ENCODE measurements at regions not wholly inside any gene's neighbourhood (a gene's known extent, or its start where the extent isn't known, plus 50 kb on each side); places are given as distances from the start of the nearest gene placed in this dataset.

- no peak for DNase-seq (ENCODE audit: low read depth)
Observed at GRCh38 chr7:155972651-155973390, 160.6 kb upstream of the SHH start.

GRCh38 chr7:155972247-155972646, 160.0 kb upstream of the SHH start:
- no peak for DNase-seq (ENCODE audit: low read depth)

- no peak for DNase-seq (ENCODE audit: low read depth)
Observed at GRCh38 chr7:155971180-155971770, 159.0 kb upstream of the SHH start.

- no peak for DNase-seq (ENCODE audit: low read depth)
Observed at GRCh38 chr7:155969192-155969929, 157.1 kb upstream of the SHH start.

- no peak for DNase-seq (ENCODE audit: low read depth)
Observed at GRCh38 chr7:155965010-155965409, 152.7 kb upstream of the SHH start.

GRCh38 chr7:155964543-155964942, 152.3 kb upstream of the SHH start:
- no peak for DNase-seq (ENCODE audit: low read depth)

- no peak for DNase-seq (ENCODE audit: low read depth)
Observed at GRCh38 chr7:155963771-155964195, 151.5 kb upstream of the SHH start.

GRCh38 chr7:155963356-155963755, 151.1 kb upstream of the SHH start:
- no peak for DNase-seq (ENCODE audit: low read depth)

GRCh38 chr7:155962968-155963300, 150.7 kb upstream of the SHH start:
- no peak for DNase-seq (ENCODE audit: low read depth)

- no peak for DNase-seq (ENCODE audit: low read depth)
Observed at GRCh38 chr7:155962191-155962967, 150.1 kb upstream of the SHH start.

- DNase-seq (ENCODE audit: low read depth), result no peak
Observed at GRCh38 chr7:155961241-155962190, 149.3 kb upstream of the SHH start.

- DNase-seq (ENCODE audit: low read depth), result no peak
Observed at GRCh38 chr7:155959894-155960293, 147.6 kb upstream of the SHH start.

- no peak for DNase-seq (ENCODE audit: low read depth)
Observed at GRCh38 chr7:155956977-155957376, 144.7 kb upstream of the SHH start.

GRCh38 chr7:155955367-155955635, 143.0 kb upstream of the SHH start:
- DNase-seq (ENCODE audit: low read depth), result no peak

- DNase-seq (ENCODE audit: low read depth), result no peak
Observed at GRCh38 chr7:155954550-155955366, 142.5 kb upstream of the SHH start.

GRCh38 chr7:155953781-155954549, 141.7 kb upstream of the SHH start:
- DNase-seq (ENCODE audit: low read depth), result no peak

- no peak for DNase-seq (ENCODE audit: low read depth)
Observed at GRCh38 chr7:155953501-155953778, 141.2 kb upstream of the SHH start.

- DNase-seq (ENCODE audit: low read depth), result no peak
Observed at GRCh38 chr7:155951554-155952158, 139.4 kb upstream of the SHH start.

- DNase-seq (ENCODE audit: low read depth), result no peak
Observed at GRCh38 chr7:155950898-155951553, 138.8 kb upstream of the SHH start.
